Ovary (tissue), 3 donors: ENCODE measurements at regions not wholly inside any gene's neighbourhood (a gene's known extent, or its start where the extent isn't known, plus 50 kb on each side); places are given as distances from the start of the nearest gene placed in this dataset.

Experiments used
- EP300 ChIP-seq: sonication (generic); formaldehyde crosslinking; IDR thresholded peaks from one replicate; pipeline ENCODE4 v1.6.1; 2017; ENCODE audit warnings: antibody characterized with exemption
- TF ChIP-seq, protein P1 (sequence below), 3 donors: fragments of 450-650 bp in 2 of 3; fragments of 200-600 bp in 1 of 3; IDR thresholded peaks; one replicate each; pipeline versions ENCODE4 v1.5.1 to v1.8.0; 2016 to 2022; ENCODE audit warnings: antibody characterized with exemption in 3 of 3, mild to moderate bottlenecking in 1 of 3
- donor health status: DM: no; HTN: no; CAD: no.

DNA sequence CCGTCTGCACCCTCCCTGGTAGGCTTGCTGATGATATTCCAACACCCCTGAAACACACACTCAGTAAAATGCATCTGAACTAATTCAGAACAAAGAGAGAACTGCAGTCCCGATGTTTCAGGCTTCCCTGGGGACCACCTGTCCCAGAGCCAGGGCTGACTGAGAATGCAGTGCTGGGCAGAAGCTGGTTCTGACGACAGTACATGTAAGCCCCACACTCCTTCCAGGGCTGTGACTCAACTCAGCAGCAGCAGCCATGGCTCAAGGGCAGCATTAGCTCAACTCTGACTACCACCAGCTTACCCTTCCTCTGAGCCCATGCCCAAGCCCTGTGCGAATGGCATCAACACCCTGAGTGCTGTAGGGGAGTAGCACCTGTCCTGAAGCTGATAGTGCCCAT lies 56.4 kb upstream of the SIPA1L2 start:
- TF ChIP-seq, protein P1, sequence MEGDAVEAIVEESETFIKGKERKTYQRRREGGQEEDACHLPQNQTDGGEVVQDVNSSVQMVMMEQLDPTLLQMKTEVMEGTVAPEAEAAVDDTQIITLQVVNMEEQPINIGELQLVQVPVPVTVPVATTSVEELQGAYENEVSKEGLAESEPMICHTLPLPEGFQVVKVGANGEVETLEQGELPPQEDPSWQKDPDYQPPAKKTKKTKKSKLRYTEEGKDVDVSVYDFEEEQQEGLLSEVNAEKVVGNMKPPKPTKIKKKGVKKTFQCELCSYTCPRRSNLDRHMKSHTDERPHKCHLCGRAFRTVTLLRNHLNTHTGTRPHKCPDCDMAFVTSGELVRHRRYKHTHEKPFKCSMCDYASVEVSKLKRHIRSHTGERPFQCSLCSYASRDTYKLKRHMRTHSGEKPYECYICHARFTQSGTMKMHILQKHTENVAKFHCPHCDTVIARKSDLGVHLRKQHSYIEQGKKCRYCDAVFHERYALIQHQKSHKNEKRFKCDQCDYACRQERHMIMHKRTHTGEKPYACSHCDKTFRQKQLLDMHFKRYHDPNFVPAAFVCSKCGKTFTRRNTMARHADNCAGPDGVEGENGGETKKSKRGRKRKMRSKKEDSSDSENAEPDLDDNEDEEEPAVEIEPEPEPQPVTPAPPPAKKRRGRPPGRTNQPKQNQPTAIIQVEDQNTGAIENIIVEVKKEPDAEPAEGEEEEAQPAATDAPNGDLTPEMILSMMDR (IDR thresholded peaks at IDR 0.05) = no peak
- no peak for TF ChIP-seq EP300
